ENCODE measurements at regions not wholly inside any gene's neighbourhood (a gene's known extent, or its start where the extent isn't known, plus 50 kb on each side); places are given as distances from the start of the nearest gene placed in this dataset.

- intact Hi-C loops (cut with micrococcal nuclease; ENCODE audit: unreplicated experiment): no loop called here
- BruUV-seq (replicated peaks): no TSS peak
- DNase-seq: no peak
- peaks cover 5% of the 10 kb centered on the region for H3K9me3 Mint-ChIP-seq (ENCODE audit: low read depth, unreplicated experiment)
- CTCF ChIA-PET: no interaction called here
- H3K36me3 Mint-ChIP-seq (ENCODE audit: insufficient read depth, unreplicated experiment): no peaks in the 10 kb centered on the region
- peaks cover 42% of the 10 kb centered on the region for H3K27me3 Mint-ChIP-seq (ENCODE audit: unreplicated experiment)
- no peak overlapping the region for H3K4me3 Mint-ChIP-seq (ENCODE audit: low read depth, unreplicated experiment)
- TF ChIP-seq, protein P1, sequence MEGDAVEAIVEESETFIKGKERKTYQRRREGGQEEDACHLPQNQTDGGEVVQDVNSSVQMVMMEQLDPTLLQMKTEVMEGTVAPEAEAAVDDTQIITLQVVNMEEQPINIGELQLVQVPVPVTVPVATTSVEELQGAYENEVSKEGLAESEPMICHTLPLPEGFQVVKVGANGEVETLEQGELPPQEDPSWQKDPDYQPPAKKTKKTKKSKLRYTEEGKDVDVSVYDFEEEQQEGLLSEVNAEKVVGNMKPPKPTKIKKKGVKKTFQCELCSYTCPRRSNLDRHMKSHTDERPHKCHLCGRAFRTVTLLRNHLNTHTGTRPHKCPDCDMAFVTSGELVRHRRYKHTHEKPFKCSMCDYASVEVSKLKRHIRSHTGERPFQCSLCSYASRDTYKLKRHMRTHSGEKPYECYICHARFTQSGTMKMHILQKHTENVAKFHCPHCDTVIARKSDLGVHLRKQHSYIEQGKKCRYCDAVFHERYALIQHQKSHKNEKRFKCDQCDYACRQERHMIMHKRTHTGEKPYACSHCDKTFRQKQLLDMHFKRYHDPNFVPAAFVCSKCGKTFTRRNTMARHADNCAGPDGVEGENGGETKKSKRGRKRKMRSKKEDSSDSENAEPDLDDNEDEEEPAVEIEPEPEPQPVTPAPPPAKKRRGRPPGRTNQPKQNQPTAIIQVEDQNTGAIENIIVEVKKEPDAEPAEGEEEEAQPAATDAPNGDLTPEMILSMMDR (IDR thresholded peaks at IDR 0.05; ENCODE audit: unreplicated experiment): no peak
- H3K4me1 Mint-ChIP-seq (ENCODE audit: low read depth, unreplicated experiment): no peaks in the 10 kb centered on the region
- no peak overlapping the region for H3K27ac Mint-ChIP-seq (ENCODE audit: unreplicated experiment)
Measured at GRCh38 chr2:239619369-239619768, 218.5 kb upstream of the HDAC4 start.

- intact Hi-C loops (cut with micrococcal nuclease; ENCODE audit: unreplicated experiment): no loop called here
- no peaks in the 10 kb centered on the region for H3K36me3 Mint-ChIP-seq (ENCODE audit: insufficient read depth, unreplicated experiment)
Measured at GRCh38 chr2:239616729-239617128, 215.9 kb upstream of the HDAC4 start.

GRCh38 chr2:239612133-239612532 is 211.3 kb upstream of the HDAC4 start:
- no peak for DNase-seq
- Mint-ChIP-seq H3K9me3 (ENCODE audit: low read depth, unreplicated experiment) (peaks cover 2% of the 10 kb centered on the region), H3K4me1 (ENCODE audit: low read depth, unreplicated experiment) (no peaks in the 10 kb centered on the region), H3K36me3 (ENCODE audit: insufficient read depth, unreplicated experiment) (no peaks in the 10 kb centered on the region), H3K27me3 (ENCODE audit: unreplicated experiment) (peaks cover 40% of the 10 kb centered on the region), H3K27ac (ENCODE audit: unreplicated experiment) (no peak overlapping the region), H3K4me3 (ENCODE audit: low read depth, unreplicated experiment) (no peak overlapping the region)
- TF ChIP-seq, protein P1 (IDR thresholded peaks at IDR 0.05; ENCODE audit: unreplicated experiment): no peak
- no TSS peak for BruUV-seq (replicated peaks)
- intact Hi-C loops (cut with micrococcal nuclease; ENCODE audit: unreplicated experiment): no loop called here
- CTCF ChIA-PET: no interaction called here

More at GRCh38 chr2:239616729-239617128, 215.9 kb upstream of the HDAC4 start:
- no TSS peak for BruUV-seq (replicated peaks)
- Mint-ChIP-seq H3K4me1 (ENCODE audit: low read depth, unreplicated experiment) (no peaks in the 10 kb centered on the region), H3K9me3 (ENCODE audit: low read depth, unreplicated experiment) (peaks cover 5% of the 10 kb centered on the region), H3K4me3 (ENCODE audit: low read depth, unreplicated experiment) (no peak overlapping the region), H3K27ac (ENCODE audit: unreplicated experiment) (no peak overlapping the region), H3K27me3 (ENCODE audit: unreplicated experiment) (peaks cover 27% of the 10 kb centered on the region)
- CTCF ChIA-PET: interaction anchor here (0.7 kb wide), 1 partner anchor 10 kb away, joined by 3 read pairs; no protein-coding TSS in a partner anchor
- DNase-seq: no peak
- TF ChIP-seq, protein P1 (IDR thresholded peaks at IDR 0.05; ENCODE audit: unreplicated experiment): no peak

GRCh38 chr2:239611222-239611795 is 210.5 kb upstream of the HDAC4 start:
- BruUV-seq (replicated peaks): no TSS peak
- H3K27me3 Mint-ChIP-seq (ENCODE audit: unreplicated experiment): peaks cover 44% of the 10 kb centered on the region
- CTCF ChIA-PET: no interaction called here

More at GRCh38 chr2:239611222-239611795, 210.5 kb upstream of the HDAC4 start:
- Mint-ChIP-seq H3K36me3 (ENCODE audit: insufficient read depth, unreplicated experiment) (no peaks in the 10 kb centered on the region), H3K4me3 (ENCODE audit: low read depth, unreplicated experiment) (no peak overlapping the region), H3K9me3 (ENCODE audit: low read depth, unreplicated experiment) (peaks cover 2% of the 10 kb centered on the region), H3K4me1 (ENCODE audit: low read depth, unreplicated experiment) (no peaks in the 10 kb centered on the region), H3K27ac (ENCODE audit: unreplicated experiment) (no peak overlapping the region)
- DNase-seq: no peak
- intact Hi-C loops (cut with micrococcal nuclease; ENCODE audit: unreplicated experiment): no loop called here
- TF ChIP-seq, protein P1 (IDR thresholded peaks at IDR 0.05; ENCODE audit: unreplicated experiment): no peak
